Left colon (tissue), 2 donors: ENCODE measurements at regions not wholly inside any gene's neighbourhood (a gene's known extent, or its start where the extent isn't known, plus 50 kb on each side); places are given as distances from the start of the nearest gene placed in this dataset.
"Not testable (repeated sequence)": the region's sequence is repeated elsewhere in the genome, so short reads cannot be mapped to it uniquely, and the experiment has no call there.

Source experiments
- ATAC-seq: fragments of 200-7000 bp; cut with Tn5 transposase; one replicate; pipeline ENCODE4 v1.9.1; 2020; ENCODE audit warnings: mild to moderate bottlenecking, moderate library complexity
- DNase-seq, 2 donors: peaks; one replicate each; pipeline ENCODE4 v3.0.0-alpha.2; 2020
- intact Hi-C, 2 donors: fragments of 100-400 bp; cut with DNase I in 1 of 2; cut with micrococcal nuclease in 1 of 2; formaldehyde crosslinking; loops; one replicate each; pipeline versions ENCODE4 v1.11.2 to v1.14.0; 2022; cut with DNase I, micrococcal nuclease
- donor health status: DM: no; HTN: no; CAD: no.
- donor health status: DM: yes; HTN: yes; CAD: no.

- ATAC-seq = no peak
- intact Hi-C loops = no loop called here
- no peak for DNase-seq
Observed at GRCh38 chr13:83088858-83089257, 793.4 kb downstream of the SLITRK1 start.

- intact Hi-C loops = no loop called here
- ATAC-seq (no peak), DNase-seq (no peak)
Observed at GRCh38 chr13:83086948-83087347, 795.3 kb downstream of the SLITRK1 start.

GRCh38 chr13:83086088-83086487 lies 796.2 kb downstream of the SLITRK1 start:
- no peak for ATAC-seq

GRCh38 chr13:83085186-83085900 lies 796.9 kb downstream of the SLITRK1 start:
- intact Hi-C loops = no loop called here
- ATAC-seq (no peak), DNase-seq (no peak)

More at GRCh38 chr13:83086088-83086487, 796.2 kb downstream of the SLITRK1 start:
- no peak for DNase-seq
- intact Hi-C loops = no loop called here

GRCh38 chr13:83077499-83077898 lies 804.8 kb downstream of the SLITRK1 start:
- no peak for ATAC-seq
- no peak for DNase-seq
- intact Hi-C loops = no loop called here

GRCh38 chr13:83073930-83074329 lies 808.3 kb downstream of the SLITRK1 start:
- intact Hi-C loops, DNase-seq, ATAC-seq: not testable (repeated sequence)

- no peak for ATAC-seq
Observed at GRCh38 chr13:83065108-83065507, 817.2 kb downstream of the SLITRK1 start.

GRCh38 chr13:83057119-83057518 lies 825.2 kb downstream of the SLITRK1 start:
- no peak for DNase-seq
- no peak for ATAC-seq
- intact Hi-C loops = no loop called here

More at GRCh38 chr13:83065108-83065507, 817.2 kb downstream of the SLITRK1 start:
- intact Hi-C loops = no loop called here
- peak in 1 of 2 donors; percentile 69 for DNase-seq

GRCh38 chr13:83056269-83056668 lies 826.0 kb downstream of the SLITRK1 start:
- DNase-seq (no peak), ATAC-seq (no peak)
- intact Hi-C loops = no loop called here

- intact Hi-C loops = no loop called here
Observed at GRCh38 chr13:83048419-83048818, 833.9 kb downstream of the SLITRK1 start.

GRCh38 chr13:83024955-83025594 lies 857.2 kb downstream of the SLITRK1 start:
- no peak for DNase-seq
- intact Hi-C loops = no loop called here
- ATAC-seq = no peak

More at GRCh38 chr13:83048419-83048818, 833.9 kb downstream of the SLITRK1 start:
- no peak for DNase-seq
- ATAC-seq = no peak

- DNase-seq = no peak
- intact Hi-C loops = no loop called here
- ATAC-seq = no peak
Observed at GRCh38 chr13:83024232-83024631, 858.0 kb downstream of the SLITRK1 start.

GRCh38 chr13:83019986-83020385 lies 862.3 kb downstream of the SLITRK1 start:
- no peak for DNase-seq
- intact Hi-C loops = no loop called here
- no peak for ATAC-seq

- ATAC-seq (no peak), DNase-seq (no peak)
- intact Hi-C loops = no loop called here
Observed at GRCh38 chr13:83009987-83010386, 872.3 kb downstream of the SLITRK1 start.

GRCh38 chr13:83008212-83008929 lies 873.9 kb downstream of the SLITRK1 start:
- no peak for DNase-seq
- intact Hi-C loops = no loop called here
- ATAC-seq = no peak

GRCh38 chr13:83007226-83007625 lies 875.0 kb downstream of the SLITRK1 start:
- ATAC-seq (no peak), DNase-seq (no peak)
- intact Hi-C loops = no loop called here

GRCh38 chr13:83003185-83003584 lies 879.1 kb downstream of the SLITRK1 start:
- ATAC-seq (no peak), DNase-seq (no peak)
- intact Hi-C loops = no loop called here

GRCh38 chr13:82993417-82993816 lies 888.9 kb downstream of the SLITRK1 start:
- no peak for ATAC-seq
- intact Hi-C loops = no loop called here

GRCh38 chr13:82976499-82976898 lies 905.8 kb downstream of the SLITRK1 start:
- no peak for ATAC-seq

More at GRCh38 chr13:82993417-82993816, 888.9 kb downstream of the SLITRK1 start:
- DNase-seq = no peak

More at GRCh38 chr13:82976499-82976898, 905.8 kb downstream of the SLITRK1 start:
- intact Hi-C loops = no loop called here
- DNase-seq = no peak
